Stimulated activated CD4-positive, alpha-beta T cell treated with anti-CD3 and anti-CD28 coated beads, Interleukin-15, amount 100 ng/mL, for 24 hours (primary cell): ENCODE measurements at regions not wholly inside any gene's neighbourhood (a gene's known extent, or its start where the extent isn't known, plus 50 kb on each side); places are given as distances from the start of the nearest gene placed in this dataset.

Source experiments
- DNase-seq: peaks from one replicate; pipeline ENCODE4 v3.0.0-alpha.2; 2020

- DNase-seq = no peak
Measured at GRCh38 chr2:228860601-228861285, 410.3 kb downstream of the PID1 start.

- DNase-seq = no peak
Measured at GRCh38 chr2:228853151-228853550, 417.9 kb downstream of the PID1 start.

- DNase-seq = no peak
Measured at GRCh38 chr2:228848638-228849037, 422.4 kb downstream of the PID1 start.

- no peak for DNase-seq
Measured at GRCh38 chr2:228847684-228848083, 423.4 kb downstream of the PID1 start.

GRCh38 chr2:228846161-228846560 is 424.9 kb downstream of the PID1 start:
- no peak for DNase-seq

GRCh38 chr2:228845162-228845925 is 425.7 kb downstream of the PID1 start:
- no peak for DNase-seq

GRCh38 chr2:228841877-228842276 is 429.2 kb downstream of the PID1 start:
- no peak for DNase-seq

- DNase-seq = no peak
Measured at GRCh38 chr2:228841475-228841874, 429.6 kb downstream of the PID1 start.

GRCh38 chr2:228840743-228841114 is 430.4 kb downstream of the PID1 start:
- no peak for DNase-seq

- DNase-seq = no peak
Measured at GRCh38 chr2:228840113-228840742, 430.9 kb downstream of the PID1 start.

- DNase-seq = no peak
Measured at GRCh38 chr2:228839421-228839876, 431.6 kb downstream of the PID1 start.

- DNase-seq = no peak
Measured at GRCh38 chr2:228838819-228839218, 432.3 kb downstream of the PID1 start.

- no peak for DNase-seq
Measured at GRCh38 chr2:228828397-228828796, 442.7 kb downstream of the PID1 start.

GRCh38 chr2:228827056-228827700 is 443.9 kb downstream of the PID1 start:
- DNase-seq = no peak

- no peak for DNase-seq
Measured at GRCh38 chr2:228819701-228820100, 451.4 kb downstream of the PID1 start.

GRCh38 chr2:228802181-228803071 is 468.7 kb downstream of the PID1 start:
- no peak for DNase-seq

- no peak for DNase-seq
Measured at GRCh38 chr2:228801451-228801850, 469.6 kb downstream of the PID1 start.

GRCh38 chr2:228799208-228799588 is 471.9 kb downstream of the PID1 start:
- DNase-seq = no peak

- DNase-seq = no peak
Measured at GRCh38 chr2:228798458-228799207, 472.5 kb downstream of the PID1 start.

- DNase-seq = no peak
Measured at GRCh38 chr2:228796386-228796785, 474.7 kb downstream of the PID1 start.

- no peak for DNase-seq
Measured at GRCh38 chr2:228793116-228793515, 478.0 kb downstream of the PID1 start.

GRCh38 chr2:228786901-228787300 is 484.2 kb downstream of the PID1 start:
- no peak for DNase-seq
